T follicular helper cell (primary cell): ENCODE measurements at regions not wholly inside any gene's neighbourhood (a gene's known extent, or its start where the extent isn't known, plus 50 kb on each side); places are given as distances from the start of the nearest gene placed in this dataset.
"Not testable (repeated sequence)": the region's sequence is repeated elsewhere in the genome, so short reads cannot be mapped to it uniquely, and the experiment has no call there.

Experiments used
- DNase-seq: peaks from one replicate; pipeline ENCODE4 v3.0.0-alpha.2; 2020; ENCODE audit warnings: low read depth

GRCh38 chr16:87098976-87099720, 218.0 kb downstream of the C16orf95 start:
- no peak for DNase-seq

GRCh38 chr16:87100306-87101058, 216.7 kb downstream of the C16orf95 start:
- DNase-seq: no peak

GRCh38 chr16:87101903-87102302, 215.3 kb downstream of the C16orf95 start:
- no peak for DNase-seq

GRCh38 chr16:87107201-87107600, 210.0 kb downstream of the C16orf95 start:
- DNase-seq: no peak

- no peak for DNase-seq
Observed at GRCh38 chr16:87108278-87108677, 208.9 kb downstream of the C16orf95 start.

- DNase-seq: no peak
Observed at GRCh38 chr16:87108941-87109340, 208.3 kb downstream of the C16orf95 start.

- DNase-seq: no peak
Observed at GRCh38 chr16:87114832-87115231, 202.4 kb downstream of the C16orf95 start.

GRCh38 chr16:87115646-87116045, 201.5 kb downstream of the C16orf95 start:
- no peak for DNase-seq

- no peak for DNase-seq
Observed at GRCh38 chr16:87117936-87118335, 199.3 kb downstream of the C16orf95 start.

GRCh38 chr16:87119168-87119567, 198.0 kb downstream of the C16orf95 start:
- no peak for DNase-seq

GRCh38 chr16:87119748-87120147, 197.4 kb downstream of the C16orf95 start:
- no peak for DNase-seq

GRCh38 chr16:87121816-87122215, 195.4 kb downstream of the C16orf95 start:
- DNase-seq: no peak

GRCh38 chr16:87123356-87124001, 193.7 kb downstream of the C16orf95 start:
- DNase-seq: no peak

GRCh38 chr16:87124405-87124804, 192.8 kb downstream of the C16orf95 start:
- DNase-seq: not testable (repeated sequence)

GRCh38 chr16:87125206-87126155, 191.7 kb downstream of the C16orf95 start:
- DNase-seq: no peak

GRCh38 chr16:87126403-87127025, 190.7 kb downstream of the C16orf95 start:
- no peak for DNase-seq

GRCh38 chr16:87127061-87127765, 190.0 kb downstream of the C16orf95 start:
- no peak for DNase-seq

- DNase-seq: no peak
Observed at GRCh38 chr16:87127766-87128147, 189.4 kb downstream of the C16orf95 start.

GRCh38 chr16:87129771-87130170, 187.4 kb downstream of the C16orf95 start:
- no peak for DNase-seq
